HG02943 (cell line): ENCODE measurements at regions not wholly inside any gene's neighbourhood (a gene's known extent, or its start where the extent isn't known, plus 50 kb on each side); places are given as distances from the start of the nearest gene placed in this dataset.
"Not testable (repeated sequence)": the region's sequence is repeated elsewhere in the genome, so short reads cannot be mapped to it uniquely, and the experiment has no call there.

Source experiments
- ATAC-seq: cut with Tn5 transposase; IDR thresholded peaks from one replicate; pipeline ENCODE4 v1.9.1; 2021; ENCODE audit warnings: mild to moderate bottlenecking, low read depth, moderate library complexity; ENCODE audit not compliant: unreplicated experiment

DNA sequence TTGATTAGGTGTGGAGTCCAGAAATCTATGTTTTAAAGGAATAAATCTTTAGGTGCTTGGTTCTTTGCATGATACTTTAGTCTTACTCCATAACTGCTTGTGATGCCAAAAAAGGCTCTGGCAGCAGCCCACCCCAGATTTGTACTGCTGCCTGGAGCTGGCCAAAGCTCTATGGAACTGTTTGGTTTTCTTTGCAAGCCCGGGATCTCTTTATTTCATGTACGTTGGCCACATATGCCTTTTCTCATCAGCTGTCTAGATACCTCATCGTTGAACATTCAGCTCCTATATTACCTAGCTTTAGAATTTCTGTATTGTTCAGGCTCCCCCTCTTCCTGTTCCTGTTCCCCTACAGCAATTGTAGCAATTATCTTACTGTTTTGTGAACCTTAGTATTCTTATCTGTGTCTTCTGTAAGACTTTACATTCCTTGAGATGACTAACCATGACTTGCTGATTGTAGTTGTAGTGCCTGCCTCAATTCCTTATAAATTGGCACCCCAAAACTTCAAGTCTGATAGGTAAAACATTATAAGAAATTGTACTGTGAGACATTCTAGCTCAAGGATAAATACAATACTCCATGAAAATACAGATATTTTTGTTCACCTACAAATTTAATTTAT is 199.4 kb upstream of the GPRIN3 start:
- no peak for ATAC-seq

- ATAC-seq: no peak
Observed at GRCh38 chr4:89502581-89502980, 195.0 kb upstream of the GPRIN3 start.

DNA sequence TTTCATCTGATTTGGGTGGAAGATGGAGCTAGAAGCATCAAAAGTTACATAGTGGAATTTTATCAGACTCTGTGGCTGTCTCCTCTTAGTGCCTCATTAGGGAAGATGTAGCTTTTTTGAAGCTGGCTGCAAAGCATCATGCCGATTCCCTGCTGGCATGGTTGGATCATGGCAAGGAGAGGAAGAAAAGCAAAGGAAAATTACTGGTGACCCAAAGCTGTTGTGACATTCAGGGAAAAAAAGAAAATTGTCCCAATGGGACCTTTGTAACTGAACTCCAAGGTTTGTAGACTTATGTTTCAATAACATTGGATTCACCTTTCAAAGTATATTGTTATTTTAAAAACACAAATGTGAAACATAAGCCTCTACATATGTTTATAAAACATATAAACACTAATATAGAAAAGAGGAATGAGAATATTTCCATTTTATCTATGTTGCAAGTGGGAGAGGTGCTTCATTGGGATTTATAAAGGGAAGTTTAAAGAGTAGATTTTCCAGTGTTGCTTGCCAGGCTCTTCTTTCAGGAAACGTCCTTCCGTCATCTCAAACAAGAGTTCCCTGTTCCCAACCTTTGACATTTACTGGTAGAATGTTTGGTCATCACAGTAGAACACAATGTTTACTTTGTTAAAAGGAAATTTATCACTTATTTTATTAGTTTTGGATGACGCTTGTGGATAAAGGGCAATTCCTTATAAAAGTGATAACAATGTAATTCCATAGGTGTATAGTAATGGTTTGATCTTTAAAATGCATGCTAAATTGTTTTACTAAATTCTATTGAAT is 190.1 kb upstream of the GPRIN3 start:
- no peak for ATAC-seq

DNA sequence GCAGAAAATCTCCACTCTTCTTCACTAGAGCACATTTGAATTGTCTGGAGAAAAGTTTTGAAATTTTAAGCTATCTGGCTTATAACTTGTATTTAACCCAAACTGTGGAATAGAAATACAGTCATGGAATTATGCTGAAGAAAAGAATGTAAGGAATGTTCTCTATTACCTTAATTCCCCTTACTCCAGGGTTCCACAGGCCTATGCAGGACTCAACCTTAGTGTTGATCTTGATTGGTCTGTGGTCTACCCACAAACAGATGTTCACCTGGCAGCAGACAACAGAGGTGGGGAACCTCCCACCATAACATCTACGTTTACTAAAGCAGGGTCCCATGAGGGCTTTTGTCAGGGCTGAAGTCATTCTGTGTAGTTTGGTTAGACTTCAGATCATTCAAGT is 189.3 kb upstream of the GPRIN3 start:
- no peak for ATAC-seq

DNA sequence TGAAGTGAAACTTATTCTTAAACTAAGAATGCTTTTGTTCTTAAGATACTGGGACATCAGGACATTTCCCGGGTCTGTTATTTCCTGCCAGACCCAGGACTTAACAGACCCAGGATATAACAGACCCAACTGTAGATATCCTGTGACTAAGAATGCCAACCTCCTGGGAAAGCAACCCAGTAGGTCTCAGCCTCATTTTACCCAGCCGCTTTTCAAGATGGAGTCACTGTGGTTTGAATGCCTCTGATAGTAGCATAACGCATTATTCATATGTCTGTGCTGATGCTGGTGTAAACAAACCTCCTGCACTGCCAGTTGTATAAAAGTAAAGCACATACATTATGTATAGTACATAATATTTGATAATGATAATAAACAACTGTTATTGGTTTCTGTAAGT is 185.8 kb upstream of the GPRIN3 start:
- no peak for ATAC-seq

DNA sequence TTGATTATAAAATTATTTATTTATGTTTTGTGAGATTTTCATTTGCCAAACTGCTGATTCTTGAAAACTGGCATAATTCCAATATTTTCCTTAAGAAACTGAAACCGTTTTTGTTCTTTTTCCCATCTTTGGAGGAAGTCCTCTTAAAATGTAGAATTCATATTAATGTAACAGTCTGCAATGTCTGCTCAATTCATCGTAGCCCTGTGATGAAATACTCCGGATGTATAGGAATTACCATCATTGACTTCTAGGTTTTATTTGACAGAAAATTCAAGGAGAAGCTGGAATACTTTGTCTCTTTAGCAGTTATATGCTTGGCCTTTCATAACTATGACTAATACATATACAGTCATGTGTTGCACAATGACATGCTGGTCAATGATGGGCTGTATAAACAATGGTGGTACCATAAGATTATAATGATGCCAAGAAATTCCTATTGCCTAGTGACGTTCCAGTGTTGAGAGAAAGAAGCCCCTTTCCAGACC is 185.0 kb upstream of the GPRIN3 start:
- ATAC-seq: no peak

- no peak for ATAC-seq
Observed at GRCh38 chr4:89491761-89492160, 184.2 kb upstream of the GPRIN3 start.

DNA sequence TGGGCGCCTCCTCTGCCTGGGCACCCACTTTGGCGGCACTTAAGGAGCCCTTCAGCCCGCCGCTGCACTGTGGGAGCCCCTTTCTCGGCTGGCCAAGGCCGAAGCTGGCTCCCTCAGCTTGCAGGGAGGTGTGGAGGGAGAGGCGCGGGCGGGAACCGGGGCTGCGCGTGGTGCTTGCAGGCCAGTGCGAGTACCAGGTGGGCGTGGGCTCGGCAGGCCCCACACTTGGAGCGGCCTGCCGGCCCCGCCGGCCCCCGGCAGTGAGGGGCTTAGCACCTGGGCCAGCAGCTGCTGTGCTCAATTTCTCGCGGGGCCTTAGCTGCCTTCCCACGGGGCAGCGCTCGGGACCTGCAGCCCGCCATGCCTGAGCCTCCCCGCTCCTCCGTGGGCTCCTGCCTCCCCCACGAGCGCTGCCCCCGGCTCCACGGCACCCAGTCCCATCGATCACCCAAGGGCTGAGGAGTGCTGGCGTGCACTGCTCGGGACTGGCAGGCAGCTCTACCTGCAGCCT is 182.4 kb upstream of the GPRIN3 start:
- ATAC-seq: not testable (repeated sequence)

- no peak for ATAC-seq
Observed at GRCh38 chr4:89489338-89489771, 181.8 kb upstream of the GPRIN3 start.

DNA sequence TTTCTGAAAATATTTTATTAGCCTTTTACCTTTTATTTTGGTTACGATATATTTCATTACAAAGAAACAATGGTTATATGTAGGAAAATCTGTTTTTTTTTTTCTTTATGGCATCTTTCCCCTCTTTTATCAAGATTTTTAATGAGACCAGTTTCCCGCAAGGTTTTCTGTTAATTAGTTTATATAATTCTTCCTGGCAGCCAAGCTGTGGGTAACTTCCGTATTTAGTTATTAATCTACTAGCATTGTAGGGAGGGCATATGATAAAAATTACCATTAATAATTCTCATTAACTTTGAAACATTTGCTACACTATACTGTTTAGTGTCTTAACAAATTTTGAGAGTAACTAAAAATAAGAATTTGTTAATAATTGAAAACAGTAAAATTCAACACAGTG is 181.1 kb upstream of the GPRIN3 start:
- ATAC-seq: no peak

DNA sequence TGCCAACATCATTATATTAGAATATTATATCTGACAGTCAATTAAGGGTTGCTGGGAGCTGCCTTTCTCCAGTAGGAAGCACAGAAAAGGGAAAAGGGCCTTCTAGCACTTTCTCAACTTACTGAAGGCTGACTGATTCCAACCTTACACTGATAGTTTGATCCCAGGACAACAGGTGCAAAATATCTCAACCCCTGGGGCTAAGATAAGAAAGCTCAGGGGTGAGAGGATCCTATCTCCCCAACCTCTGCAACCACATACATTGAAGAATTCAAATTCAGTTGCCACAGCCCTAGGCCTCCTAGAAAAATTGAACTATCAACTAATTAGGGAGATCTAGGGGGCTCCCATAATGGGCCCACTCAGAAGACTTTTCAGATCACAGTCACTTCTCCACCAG is 179.1 kb upstream of the GPRIN3 start:
- ATAC-seq: no peak

DNA sequence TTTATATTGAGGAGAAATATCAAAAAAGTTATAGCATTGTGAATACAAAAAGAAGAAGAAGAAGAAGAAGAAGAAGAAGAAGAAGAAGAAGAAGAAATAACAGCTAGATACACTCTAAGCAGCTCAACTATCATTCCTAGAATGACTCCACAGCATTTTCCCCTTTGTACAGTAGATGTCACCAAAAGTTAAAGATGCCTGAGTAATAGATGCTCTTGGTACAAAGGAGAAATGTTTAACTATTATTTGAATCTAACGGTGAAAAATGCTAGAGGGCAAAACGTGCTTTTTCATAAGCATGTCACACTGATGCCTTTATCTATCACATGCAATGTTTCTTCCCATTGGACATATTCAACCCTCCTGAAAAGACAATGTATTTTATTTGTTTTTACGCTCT is 178.4 kb upstream of the GPRIN3 start:
- ATAC-seq: no peak

GRCh38 chr4:89483833-89484232 is 176.2 kb upstream of the GPRIN3 start:
- ATAC-seq: no peak

DNA sequence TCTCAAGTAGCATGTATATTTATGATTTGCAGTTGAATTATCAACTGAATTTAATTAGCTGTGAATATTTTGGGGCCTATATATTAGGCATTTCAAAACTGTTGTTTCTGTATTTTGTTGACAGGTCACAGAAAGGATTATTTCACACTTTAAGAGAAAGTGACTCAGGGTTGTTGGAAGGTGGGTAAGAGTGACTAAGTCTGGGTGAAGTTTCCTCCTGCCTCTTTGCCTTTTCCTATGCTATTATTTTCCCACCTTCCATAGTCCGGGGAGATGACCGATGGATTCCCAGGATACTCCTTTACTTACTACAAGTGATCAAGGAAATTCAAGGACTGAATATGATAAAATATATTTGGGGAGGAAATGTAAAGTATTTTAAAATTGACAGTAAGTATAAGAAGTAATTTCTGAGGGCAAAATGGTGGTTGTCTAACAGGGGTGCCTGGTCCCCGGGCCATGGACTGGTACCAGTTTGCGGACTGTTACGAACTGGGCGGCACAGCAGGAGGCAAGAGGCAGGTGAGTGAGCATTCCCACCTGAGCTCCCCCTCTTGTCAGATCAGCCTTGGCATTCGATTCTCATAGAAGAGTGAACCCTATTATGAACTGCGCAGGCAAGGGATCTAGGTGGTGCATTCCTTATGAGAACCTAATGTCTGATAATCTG is 175.5 kb upstream of the GPRIN3 start:
- ATAC-seq: no peak

GRCh38 chr4:89482251-89482650 is 174.7 kb upstream of the GPRIN3 start:
- peak; percentile 66 for ATAC-seq

DNA sequence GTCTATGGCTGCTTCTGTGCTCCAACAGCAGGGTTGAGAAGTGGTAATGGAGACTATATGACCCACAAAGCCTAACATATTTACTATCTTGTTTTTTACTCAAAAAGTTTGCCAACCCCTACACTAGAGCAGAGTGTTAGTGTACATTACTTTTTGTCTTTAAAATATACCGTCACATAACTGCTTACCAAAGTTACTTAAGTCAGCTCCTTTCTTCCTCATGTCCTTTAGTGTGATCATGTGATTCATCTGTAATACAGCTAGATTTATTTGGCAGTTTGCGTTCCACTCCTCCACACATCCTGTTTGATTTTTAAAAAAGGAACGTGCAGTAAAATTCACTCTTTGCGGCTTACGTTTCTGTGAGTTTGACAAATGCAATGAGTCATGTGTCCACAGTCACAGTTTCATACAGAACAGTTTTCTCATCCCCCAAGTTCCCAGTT is 162.4 kb upstream of the GPRIN3 start:
- ATAC-seq: no peak

DNA sequence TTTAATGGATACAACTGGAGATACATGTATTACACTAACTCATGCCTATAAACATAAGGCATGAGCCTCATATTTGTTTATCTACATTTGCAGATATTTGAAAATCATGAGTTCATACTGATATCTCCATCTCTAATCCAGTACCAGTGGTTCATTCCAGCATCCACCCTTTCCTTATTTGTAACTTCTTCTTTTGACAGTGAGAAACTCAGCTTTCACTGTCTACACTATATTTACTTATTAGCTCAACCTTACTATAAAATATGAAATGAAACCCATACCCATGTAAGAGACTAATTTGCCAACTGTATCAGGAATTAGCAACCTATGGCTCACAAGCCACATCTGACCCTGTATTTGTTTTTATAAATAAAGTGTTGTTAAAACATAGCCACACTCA is 161.9 kb upstream of the GPRIN3 start:
- ATAC-seq: no peak

GRCh38 chr4:89468602-89469001 is 161.0 kb upstream of the GPRIN3 start:
- no peak for ATAC-seq

DNA sequence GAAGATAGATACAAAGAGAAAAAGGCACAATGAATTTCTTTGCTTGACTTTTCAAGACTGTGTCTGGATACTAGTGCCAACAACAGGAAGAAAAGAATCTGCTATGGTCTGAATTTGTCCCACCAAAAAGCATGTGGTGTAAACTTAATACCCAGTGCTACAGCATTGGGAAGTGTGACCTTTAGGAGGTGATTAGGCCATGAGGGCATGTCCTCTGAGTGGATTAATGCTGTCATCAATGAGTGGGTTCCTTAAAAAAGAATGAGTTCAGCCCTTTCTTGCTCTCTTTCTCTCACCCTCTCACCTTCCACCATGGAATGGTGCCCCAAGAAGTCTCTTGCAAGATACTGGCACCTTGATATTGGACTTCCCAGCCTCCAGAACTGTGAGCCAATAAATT is 155.7 kb upstream of the GPRIN3 start:
- ATAC-seq: no peak

- no peak for ATAC-seq
Observed at GRCh38 chr4:89447543-89447942, 139.9 kb upstream of the GPRIN3 start.

DNA sequence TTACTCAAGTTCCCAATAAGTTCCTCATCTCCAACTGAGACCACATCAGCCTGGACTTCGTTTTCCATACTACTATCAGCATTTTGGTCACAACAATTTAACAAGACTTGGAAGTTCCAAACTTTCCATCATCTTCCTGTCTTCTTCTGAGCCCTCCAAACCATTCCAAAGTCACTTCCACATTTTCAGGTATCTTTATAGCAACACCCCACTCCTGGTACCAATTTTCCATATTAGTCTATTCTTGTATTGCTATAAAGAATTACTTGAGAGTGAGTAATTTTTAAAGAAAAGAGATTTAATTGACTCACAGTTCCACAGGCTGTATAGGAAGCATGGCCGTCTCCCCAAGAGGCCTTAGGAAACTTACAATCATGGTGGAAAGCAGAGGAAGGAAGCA is 138.6 kb upstream of the GPRIN3 start:
- no peak for ATAC-seq
